Erythroblast (primary cell): ENCODE measurements at regions not wholly inside any gene's neighbourhood (a gene's known extent, or its start where the extent isn't known, plus 50 kb on each side); places are given as distances from the start of the nearest gene placed in this dataset.

Experiments used
- GATA1 ChIP-seq: IDR thresholded peaks from 2 replicates; pipeline ENCODE4 v1.6.1; 2011; ENCODE audit warnings: low read depth, mild to moderate bottlenecking, control low read depth, low read length, moderate library complexity
- POLR2A ChIP-seq: IDR thresholded peaks from 2 replicates; pipeline ENCODE4 v1.6.1; 2011; ENCODE audit warnings: mild to moderate bottlenecking, low read length

DNA sequence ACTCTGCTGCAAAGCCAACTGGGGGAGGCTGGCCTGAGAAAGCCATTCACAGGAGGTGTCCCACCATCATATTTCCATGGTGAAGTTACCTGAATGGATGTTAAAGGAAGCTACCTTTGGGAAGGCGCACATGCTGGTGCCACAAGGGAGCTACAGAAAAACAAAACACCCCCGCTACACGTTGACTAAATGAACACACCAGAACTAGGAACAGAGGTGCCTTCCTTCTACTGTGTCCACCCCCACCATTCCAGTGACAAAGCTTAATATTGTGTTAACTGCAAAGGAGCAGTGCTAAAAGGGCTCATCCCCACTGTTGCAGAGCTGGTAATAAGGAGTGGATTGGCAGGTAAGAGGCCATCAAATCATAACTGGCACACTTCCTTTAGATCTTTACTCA is 420.0 kb upstream of the PODXL start:
- TF ChIP-seq POLR2A (no peak), GATA1 (no peak)
